HEK293T (cell line): ENCODE measurements at regions not wholly inside any gene's neighbourhood (a gene's known extent, or its start where the extent isn't known, plus 50 kb on each side); places are given as distances from the start of the nearest gene placed in this dataset.

ENCODE experiments used
- BHLHE40 ChIP-seq: fragments of 450-650 bp; IDR thresholded peaks from 2 replicates; pipeline ENCODE4 v1.6.1; 2016; ENCODE audit warnings: mild to moderate bottlenecking, moderate library complexity, borderline replicate concordance
- HDGF ChIP-seq: fragments of 450-650 bp; IDR thresholded peaks from 2 replicates; pipeline ENCODE4 v1.6.1; 2017; ENCODE audit warnings: antibody characterized with exemption, borderline replicate concordance
- SP1 ChIP-seq: fragments of 450-650 bp; IDR thresholded peaks from 2 replicates; pipeline ENCODE4 v1.6.1; 2017
- SUZ12 ChIP-seq: fragments of 450-650 bp; IDR thresholded peaks from 2 replicates; pipeline ENCODE4 v1.6.1; 2016; ENCODE audit warnings: mild to moderate bottlenecking

GRCh38 chr16:48745541-48745940 is 135.6 kb upstream of the N4BP1 start:
- no peak for TF ChIP-seq SUZ12
- TF ChIP-seq BHLHE40: no peak
- no peak for TF ChIP-seq SP1
- no peak for TF ChIP-seq HDGF
